ENCODE measurements at regions not wholly inside any gene's neighbourhood (a gene's known extent, or its start where the extent isn't known, plus 50 kb on each side); places are given as distances from the start of the nearest gene placed in this dataset.
A peak's percentile ranks its signal among the peaks of the same experiment; 100 is the strongest.

DNA sequence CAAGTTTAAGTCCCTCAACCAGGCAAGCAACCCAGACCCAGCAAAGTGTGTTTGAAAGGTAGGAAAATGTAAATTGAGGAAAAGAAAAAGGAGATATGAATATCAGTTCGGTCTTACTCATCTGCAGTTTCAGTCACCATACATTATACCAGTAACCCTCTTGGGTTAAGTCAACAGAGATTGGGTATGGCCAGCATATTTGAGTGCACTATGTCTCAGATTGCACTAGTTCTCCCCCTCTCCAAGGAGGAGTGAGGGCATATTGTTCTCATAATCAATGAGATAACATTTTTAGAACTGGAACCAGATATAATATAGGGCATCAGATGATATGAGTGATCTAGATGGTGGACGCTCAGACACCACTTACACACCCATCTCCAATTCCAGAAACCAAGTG, 141.5 kb downstream of the COPS8 start:
- peaks cover 0 to 6% (median 2%) of the 10 kb centered on the region in 7 donors for H3K9me3 Mint-ChIP-seq
- no peak for DNase-seq
- intact Hi-C loops (cut with micrococcal nuclease), result no loop called here
- no peaks in the 10 kb centered on the region for H3K36me3 Mint-ChIP-seq
- Histone ChIP-seq H3K4me2 (replicated peaks; ENCODE audit: extremely low read depth, low read length, poor library complexity, severe bottlenecking) (no peak overlapping the region), H3K27me3 (ENCODE audit: control insufficient read depth in 2 of 2, insufficient read depth in 2 of 2, low read length in 2 of 2) (no peaks in the 10 kb centered on the region), H3K9ac (ENCODE audit: insufficient read depth, low read length, poor library complexity, severe bottlenecking) (no peak overlapping the region), H3K4me3 (replicated peaks in 1 of 3; ENCODE audit: low read depth in 2 of 3, low read length in 3 of 3) (no peak overlapping the region), H3K79me2 (ENCODE audit: insufficient read depth, low read length) (no peaks in the 10 kb centered on the region), H3K4me1 (ENCODE audit: control insufficient read depth in 1 of 2, insufficient read depth in 2 of 2, low read length in 2 of 2) (no peaks in the 10 kb centered on the region), H2AFZ (ENCODE audit: insufficient read depth, low read depth, low read length, poor library complexity, severe bottlenecking) (no peak overlapping the region), H4K20me1 (ENCODE audit: insufficient read depth, low read length) (no peaks in the 10 kb centered on the region), H3K27ac (ENCODE audit: low read depth in 1 of 2, low read length in 2 of 2) (no peak overlapping the region), H3K36me3 (replicated peaks in 1 of 2; ENCODE audit: control insufficient read depth in 1 of 2, insufficient read depth in 2 of 2, low read length in 2 of 2) (no peaks in the 10 kb centered on the region), H3K9me3 (replicated peaks in 1 of 2; ENCODE audit: control insufficient read depth in 1 of 2, insufficient read depth in 1 of 2, low read length in 2 of 2) (peaks cover 0 to 4% of the 10 kb centered on the region in 2 donors)
- no peak for TF ChIP-seq CTCF (IDR thresholded peaks at IDR 0.05)
- no CpG with 5 or more reads among the region's 2 CpGs for WGBS (ENCODE audit: insufficient coverage)
- no peaks in the 10 kb centered on the region for H3K4me1 Mint-ChIP-seq
- H3K4me3 Mint-ChIP-seq, result no peak overlapping the region
- peaks cover 6 to 18% (median 14%) of the 10 kb centered on the region in 3 donors for H3K27me3 Mint-ChIP-seq (ENCODE audit: low read depth in 3 of 3)
- H3K27ac Mint-ChIP-seq, result no peak overlapping the region

- Histone ChIP-seq H3K9me3 (replicated peaks in 1 of 2; ENCODE audit: control insufficient read depth in 1 of 2, insufficient read depth in 1 of 2, low read length in 2 of 2) (peaks cover 0 to 4% of the 10 kb centered on the region in 2 donors), H3K36me3 (replicated peaks in 1 of 2; ENCODE audit: control insufficient read depth in 1 of 2, insufficient read depth in 2 of 2, low read length in 2 of 2) (no peaks in the 10 kb centered on the region), H2AFZ (ENCODE audit: insufficient read depth, low read depth, low read length, poor library complexity, severe bottlenecking) (no peak overlapping the region), H3K79me2 (ENCODE audit: insufficient read depth, low read length) (no peaks in the 10 kb centered on the region), H3K4me2 (replicated peaks; ENCODE audit: extremely low read depth, low read length, poor library complexity, severe bottlenecking) (no peak overlapping the region), H4K20me1 (ENCODE audit: insufficient read depth, low read length) (no peaks in the 10 kb centered on the region), H3K27ac (ENCODE audit: low read depth in 1 of 2, low read length in 2 of 2) (no peak overlapping the region), H3K4me1 (ENCODE audit: control insufficient read depth in 1 of 2, insufficient read depth in 2 of 2, low read length in 2 of 2) (no peaks in the 10 kb centered on the region), H3K4me3 (replicated peaks in 1 of 3; ENCODE audit: low read depth in 2 of 3, low read length in 3 of 3) (no peak overlapping the region), H3K27me3 (ENCODE audit: control insufficient read depth in 2 of 2, insufficient read depth in 2 of 2, low read length in 2 of 2) (no peaks in the 10 kb centered on the region), H3K9ac (ENCODE audit: insufficient read depth, low read length, poor library complexity, severe bottlenecking) (no peak overlapping the region)
- H3K27me3 Mint-ChIP-seq (ENCODE audit: low read depth in 3 of 3), result peaks cover 6 to 18% (median 14%) of the 10 kb centered on the region in 3 donors
- intact Hi-C loops (cut with micrococcal nuclease), result no loop called here
- no peak for DNase-seq
- 18% methylated on average over 6 of the region's 7 CpGs for WGBS (ENCODE audit: insufficient coverage)
- H3K4me1 Mint-ChIP-seq, result no peaks in the 10 kb centered on the region
- H3K9me3 Mint-ChIP-seq, result peaks cover 0 to 10% (median 2%) of the 10 kb centered on the region in 7 donors
- peak overlapping the region in 1 of 7 donors; percentile 9 for H3K27ac Mint-ChIP-seq
- H3K4me3 Mint-ChIP-seq, result no peak overlapping the region
- no peak for TF ChIP-seq CTCF (IDR thresholded peaks at IDR 0.05)
- no peaks in the 10 kb centered on the region for H3K36me3 Mint-ChIP-seq
These were observed 142.0 kb downstream of the COPS8 start for GRCh38 chr2:237227592-237228280.
